NOMO-1 (cell line): ENCODE measurements at regions not wholly inside any gene's neighbourhood (a gene's known extent, or its start where the extent isn't known, plus 50 kb on each side); places are given as distances from the start of the nearest gene placed in this dataset.
"Not testable (repeated sequence)": the region's sequence is repeated elsewhere in the genome, so short reads cannot be mapped to it uniquely, and the experiment has no call there.

Experiments
- DNase-seq, 2 experiments: peaks; one replicate each; lab custom pipeline; 2025; ENCODE audit not compliant: unreplicated experiment in 2 of 2; lab: John Stamatoyannopoulos, UW

DNA sequence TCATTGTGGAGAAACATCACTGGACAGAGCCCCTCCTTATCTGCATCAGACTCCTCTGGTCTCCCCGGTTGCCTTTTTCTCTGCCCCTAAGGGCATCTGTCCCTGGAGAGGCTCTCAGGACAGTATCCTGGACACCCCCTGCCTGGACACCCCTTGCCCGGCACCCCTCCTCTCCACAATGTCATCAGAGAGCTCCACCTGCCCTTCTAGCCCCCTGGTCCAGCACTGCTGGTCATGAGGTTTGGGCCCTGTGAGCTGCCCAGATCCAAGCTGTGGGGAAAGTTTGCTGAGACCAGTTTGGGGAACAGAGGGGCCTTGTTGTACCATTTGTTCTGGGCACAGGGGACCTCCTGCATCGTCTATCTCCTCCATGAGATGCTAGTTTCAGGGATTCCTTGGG lies 335.2 kb downstream of the CACNA1B start:
- not testable (repeated sequence) for DNase-seq

DNA sequence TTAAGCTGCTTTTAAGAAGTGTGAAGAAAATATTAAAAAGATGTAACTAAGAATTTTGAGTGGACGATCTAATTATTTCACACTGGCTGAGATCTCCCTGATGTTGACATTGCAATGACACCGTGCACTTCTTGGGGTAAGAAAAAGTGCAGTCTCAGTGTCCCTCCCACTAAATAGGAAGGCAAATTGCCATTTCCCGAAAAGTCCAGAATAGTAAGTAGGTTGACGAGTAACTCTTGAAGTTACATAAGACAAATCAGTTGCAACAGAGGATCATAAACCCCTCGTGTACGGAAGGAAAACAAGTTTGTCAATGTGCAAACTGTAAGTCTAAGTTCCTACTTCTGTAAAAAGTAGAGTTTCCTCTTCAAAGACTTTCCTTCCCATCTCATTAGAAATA lies 336.2 kb downstream of the CACNA1B start:
- DNase-seq, result peak; percentile 6 to 72

DNA sequence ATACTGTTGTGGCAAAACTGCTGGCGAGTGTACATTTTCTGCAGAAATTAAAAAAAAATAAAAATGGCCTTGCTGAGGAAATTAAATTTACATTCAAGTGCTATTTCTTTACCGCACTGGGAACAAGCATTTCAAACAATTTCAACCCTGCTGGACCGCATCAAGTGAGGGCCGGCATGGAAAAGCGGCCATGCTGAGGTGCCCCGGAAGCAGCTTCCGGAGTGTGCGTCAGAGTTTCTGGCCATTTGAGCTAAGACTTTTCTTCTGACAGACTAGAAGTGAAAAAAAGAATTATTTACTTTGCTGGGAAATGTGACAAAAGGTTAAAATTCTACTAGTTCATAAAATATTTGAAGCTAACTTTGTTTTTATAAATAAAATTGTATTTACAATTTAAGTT lies 337.0 kb downstream of the CACNA1B start:
- not testable (repeated sequence) for DNase-seq

DNA sequence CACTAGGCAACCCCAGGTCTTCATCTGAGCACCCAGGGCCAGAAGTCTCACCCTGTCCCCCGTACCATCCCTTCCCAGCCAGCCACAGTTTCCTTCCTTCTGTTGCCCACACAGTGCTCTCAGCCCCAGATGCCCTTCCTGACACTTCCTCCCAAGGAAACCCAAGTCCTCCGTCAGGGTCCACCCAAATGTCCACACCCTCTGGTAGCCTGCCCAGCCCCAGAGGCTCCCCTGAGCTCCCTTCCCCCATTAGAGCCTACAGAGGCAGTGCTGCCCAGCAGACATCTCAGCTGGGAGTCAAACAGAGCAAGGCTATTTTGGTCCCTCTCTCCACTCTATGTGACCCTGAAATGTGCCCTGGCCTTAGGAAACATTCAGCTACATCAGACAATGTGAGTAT lies 338.0 kb downstream of the CACNA1B start:
- DNase-seq, result not testable (repeated sequence)

DNA sequence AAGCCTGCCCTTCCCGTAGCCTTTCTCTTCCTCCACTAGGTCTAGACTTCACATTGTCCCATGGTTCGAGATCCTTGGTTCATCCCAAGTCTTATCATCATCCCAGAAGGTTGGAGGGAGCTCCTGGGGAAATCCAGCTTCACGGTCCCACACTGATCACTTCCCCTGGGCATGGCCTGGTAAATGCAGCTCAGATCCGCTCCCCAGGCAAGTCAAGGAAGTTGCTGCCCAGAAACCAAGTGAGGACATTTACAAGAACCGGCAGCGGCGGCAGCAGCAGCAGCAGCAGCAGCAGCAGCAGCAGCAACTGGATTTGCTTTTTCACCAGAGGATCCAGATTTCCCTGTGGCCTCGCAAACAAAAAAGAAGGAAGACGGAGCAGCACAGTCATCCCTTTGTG lies 339.2 kb downstream of the CACNA1B start:
- not testable (repeated sequence) for DNase-seq

DNA sequence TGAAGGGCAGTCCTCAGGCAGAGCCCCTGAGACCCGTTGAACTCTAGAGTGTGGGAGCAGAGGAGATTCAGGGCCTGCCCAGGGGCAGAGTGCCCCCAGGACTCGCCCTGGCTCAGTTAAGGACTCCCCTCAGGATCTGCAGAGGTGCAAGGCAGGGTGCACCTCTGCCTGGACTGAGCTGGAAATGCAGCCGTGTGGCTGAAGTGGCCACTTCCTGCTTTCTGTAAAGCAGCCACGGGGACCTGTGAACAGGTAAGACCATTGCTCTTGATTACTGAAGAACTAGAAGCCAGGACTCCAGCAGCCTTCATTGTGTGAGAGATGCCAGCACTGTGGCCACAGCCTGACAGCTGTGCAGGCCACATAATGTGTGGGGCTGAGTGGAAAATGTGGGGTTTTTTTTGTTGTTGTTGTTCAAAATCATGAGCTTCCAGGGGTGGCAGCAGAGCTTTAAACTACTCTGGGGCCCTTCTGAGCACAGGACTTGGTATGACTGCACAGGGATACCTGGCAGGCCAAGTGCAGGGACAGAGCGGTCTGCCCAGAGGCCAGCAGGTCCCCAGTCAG lies 339.8 kb downstream of the CACNA1B start:
- DNase-seq, result not testable (repeated sequence)

DNA sequence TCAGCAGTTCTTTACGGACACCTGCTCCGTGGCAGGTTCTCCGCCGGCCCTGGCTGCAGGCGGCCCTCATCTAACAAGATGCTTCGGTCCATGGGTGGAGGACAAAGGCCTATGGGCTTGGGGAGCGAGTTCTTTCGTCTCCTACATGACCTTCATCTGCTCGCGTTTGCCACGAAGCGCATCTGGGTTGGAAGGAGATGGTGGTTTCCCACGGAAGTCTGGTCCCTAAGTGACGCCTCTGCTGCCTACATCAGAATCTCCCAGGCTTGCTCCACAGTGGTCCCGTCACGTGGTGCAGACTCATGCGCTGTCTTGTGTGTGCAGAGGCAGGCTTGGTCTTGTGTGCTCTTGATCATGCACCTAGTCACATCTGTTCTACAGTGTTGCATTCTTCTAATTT lies 341.7 kb downstream of the CACNA1B start:
- DNase-seq, result not testable (repeated sequence)

DNA sequence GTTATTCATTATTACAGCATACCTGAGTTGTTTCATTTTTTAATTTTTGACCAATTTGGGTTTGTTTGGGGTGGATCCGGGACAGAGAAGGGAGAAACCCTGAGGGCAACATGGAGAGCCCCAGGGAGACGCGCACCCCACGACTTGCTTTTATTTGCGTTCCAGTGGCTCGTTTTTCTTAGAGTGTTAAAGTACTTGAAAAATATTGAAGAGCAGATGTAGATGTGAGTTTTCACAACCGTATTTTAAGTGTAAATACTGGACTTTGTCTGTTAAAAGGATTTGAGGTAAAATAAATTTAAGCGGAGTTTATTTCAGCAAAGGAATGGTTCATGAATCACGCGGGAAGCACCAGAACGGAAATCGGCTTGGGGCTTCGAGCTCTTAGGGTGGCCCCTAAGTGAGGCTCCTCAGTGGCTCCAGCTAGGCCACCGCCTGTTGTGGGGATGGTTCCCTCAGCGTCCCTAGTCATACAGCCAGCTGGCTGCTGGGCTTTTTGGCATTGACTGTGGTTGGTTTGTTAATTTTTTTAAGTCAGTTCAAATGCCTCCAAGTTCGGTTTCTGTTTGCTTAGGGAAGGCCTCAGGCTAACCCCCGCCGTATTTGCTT lies 344.0 kb downstream of the CACNA1B start:
- DNase-seq, result not testable (repeated sequence)

DNA sequence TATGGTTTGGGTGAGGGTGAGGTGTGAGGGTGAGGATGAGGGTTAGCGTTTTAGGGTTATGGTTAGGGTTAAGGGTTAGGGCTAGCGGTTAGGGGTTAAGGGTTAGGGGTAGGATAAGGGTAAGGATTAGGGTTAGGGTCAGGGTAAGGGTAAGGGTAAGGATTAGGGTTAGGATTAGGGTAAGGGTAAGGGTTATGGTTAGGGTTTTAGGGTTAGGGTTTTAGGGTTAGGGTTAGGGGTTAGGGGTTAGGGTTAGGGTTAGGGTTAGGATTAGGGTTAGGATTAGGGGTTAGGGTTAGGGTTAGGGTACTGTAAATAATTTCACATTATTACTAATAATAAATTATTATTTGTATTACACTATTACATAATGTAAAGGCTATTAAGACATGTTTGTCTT lies 359.5 kb downstream of the CACNA1B start:
- not testable (repeated sequence) for DNase-seq

DNA sequence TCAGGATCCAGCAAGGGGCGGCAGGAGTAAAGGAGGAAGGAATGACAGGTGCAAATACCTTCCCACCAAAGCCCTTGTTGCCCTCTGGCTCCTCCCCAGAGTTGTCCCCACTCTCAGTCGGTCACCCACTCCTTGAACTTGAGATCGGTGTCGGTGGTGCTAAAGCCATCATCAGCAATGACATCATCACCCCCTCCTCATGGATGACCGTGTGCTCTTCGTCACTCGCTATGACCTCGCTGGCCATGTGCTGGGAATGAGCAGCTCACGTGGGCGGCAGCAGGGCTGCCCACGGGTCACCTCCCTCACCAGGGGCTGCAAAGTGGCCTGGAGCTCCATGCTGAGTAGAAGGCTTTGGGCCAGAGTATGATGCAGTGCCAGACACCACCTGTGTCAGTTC lies 405.3 kb downstream of the CACNA1B start:
- DNase-seq, result not testable (repeated sequence)
